HG02588 (cell line): ENCODE measurements at regions not wholly inside any gene's neighbourhood (a gene's known extent, or its start where the extent isn't known, plus 50 kb on each side); places are given as distances from the start of the nearest gene placed in this dataset.

Source experiments
- ATAC-seq: cut with Tn5 transposase; IDR thresholded peaks from one replicate; pipeline ENCODE4 v1.9.1; 2021; ENCODE audit warnings: mild to moderate bottlenecking, moderate library complexity; ENCODE audit not compliant: unreplicated experiment

DNA sequence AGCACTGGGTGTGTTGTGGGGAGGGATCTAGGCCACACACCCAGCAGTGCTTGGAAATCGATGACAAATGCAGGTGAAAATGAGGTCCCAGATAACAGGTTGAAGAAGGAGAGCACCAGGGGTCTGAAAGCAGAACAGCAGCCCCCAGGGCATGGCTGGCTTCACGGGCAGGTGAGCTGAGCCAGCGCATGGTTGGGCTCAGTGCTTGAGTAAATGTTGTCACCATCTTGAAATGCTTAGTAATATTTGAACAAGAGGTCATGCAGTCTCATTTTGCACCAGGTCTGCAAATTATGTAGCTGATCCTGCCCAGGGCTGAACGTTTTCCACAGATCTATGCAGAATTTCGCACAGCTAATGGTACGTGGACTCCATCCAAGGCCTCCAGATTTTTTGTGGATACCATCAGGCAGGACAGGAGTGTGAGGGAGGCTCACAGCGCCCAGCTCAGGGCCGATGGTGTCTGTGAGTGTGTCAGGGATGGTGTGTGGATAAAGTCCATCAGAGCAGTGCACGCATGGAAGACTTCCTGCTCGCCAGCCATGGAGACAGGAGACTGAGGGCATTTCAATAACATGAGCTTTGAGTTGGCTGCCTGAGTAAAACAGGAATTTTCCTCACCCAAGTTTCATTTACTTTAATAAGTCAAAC is 53.1 kb upstream of the SNX9 start:
- ATAC-seq: no peak

DNA sequence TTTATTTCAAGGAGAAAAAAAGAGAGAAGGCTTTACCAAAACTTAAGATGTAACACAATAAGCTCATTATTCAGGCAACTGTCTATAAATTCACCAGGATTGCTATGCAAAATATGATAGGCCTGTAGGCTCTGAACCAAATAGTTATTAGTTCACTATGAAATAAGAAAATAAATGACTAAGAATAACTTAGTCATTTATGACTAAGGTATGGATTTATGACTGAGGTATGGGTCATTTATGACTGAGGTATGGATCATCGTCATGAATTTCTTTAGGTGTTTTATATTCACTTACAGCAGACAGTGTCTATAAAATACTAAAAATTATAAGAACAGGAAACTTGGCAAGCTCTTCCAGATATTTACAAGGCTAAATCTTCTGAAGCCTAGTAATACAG is 52.1 kb upstream of the SNX9 start:
- ATAC-seq: no peak

DNA sequence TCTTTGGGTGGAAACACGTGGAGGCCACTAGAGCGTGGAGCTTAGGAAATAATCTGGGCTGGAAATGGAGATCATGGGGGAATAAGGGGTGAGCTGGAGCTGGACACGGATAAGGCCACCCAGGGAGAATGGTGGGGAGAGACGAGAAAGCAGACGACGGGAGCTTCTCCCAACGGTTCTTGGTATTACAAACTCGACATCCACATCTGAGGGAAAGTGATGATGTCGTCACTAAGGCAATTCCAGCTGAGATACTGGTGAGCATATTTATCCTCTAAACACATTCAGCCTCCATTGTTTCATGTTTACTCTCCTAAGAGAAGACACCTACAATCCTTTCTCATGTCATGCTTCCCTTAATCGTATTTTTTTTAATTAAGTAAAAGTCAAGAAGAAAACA is 50.2 kb upstream of the SNX9 start:
- ATAC-seq: no peak
